H9 (cell line): ENCODE measurements at regions not wholly inside any gene's neighbourhood (a gene's known extent, or its start where the extent isn't known, plus 50 kb on each side); places are given as distances from the start of the nearest gene placed in this dataset.

Source experiments
- DNase-seq: peaks from one replicate; pipeline ENCODE4 v3.0.0-alpha.2; 2017
- H2AFZ ChIP-seq: one replicate; pipeline ENCODE4 v1.6.1; 2013; ENCODE audit warnings: mild to moderate bottlenecking, low read length, control low read depth, moderate library complexity
- H2AK5ac ChIP-seq: 2 replicates; pipeline ENCODE4 v1.6.1; 2013; ENCODE audit warnings: low read length, control low read depth, mixed read lengths; ENCODE audit not compliant: insufficient read length
- H2BK120ac ChIP-seq: one replicate; pipeline ENCODE4 v1.6.1; 2013; ENCODE audit warnings: low read depth, mild to moderate bottlenecking, low read length, control low read depth, inconsistent platforms; ENCODE audit not compliant: poor library complexity, severe bottlenecking
- H2BK12ac ChIP-seq: 2 replicates; pipeline ENCODE4 v1.6.1; 2013; ENCODE audit warnings: low read length, control low read depth, mixed read lengths, low read depth; ENCODE audit not compliant: insufficient read length
- H2BK15ac ChIP-seq: 2 replicates; pipeline ENCODE4 v1.6.1; 2013; ENCODE audit warnings: low read depth, low read length, control low read depth
- H2BK20ac ChIP-seq: one replicate; pipeline ENCODE4 v1.6.1; 2013; ENCODE audit warnings: low read depth, mild to moderate bottlenecking, low read length, control low read depth, inconsistent platforms; ENCODE audit not compliant: poor library complexity, severe bottlenecking
- H2BK5ac ChIP-seq: 2 replicates; pipeline ENCODE4 v1.6.1; 2013; ENCODE audit warnings: low read length, control low read depth, mixed read lengths; ENCODE audit not compliant: insufficient read length
- H3K14ac ChIP-seq: 2 replicates; pipeline ENCODE4 v1.6.1; 2013; ENCODE audit warnings: low read length, control low read depth; ENCODE audit not compliant: insufficient read depth
- H3K18ac ChIP-seq: 2 replicates; pipeline ENCODE4 v1.6.1; 2013; ENCODE audit warnings: low read depth, mild to moderate bottlenecking, mixed read lengths, low read length, control low read depth; ENCODE audit not compliant: insufficient read length
- H3K23ac ChIP-seq: 2 replicates; pipeline ENCODE4 v1.6.1; 2013; ENCODE audit warnings: low read length, control low read depth, mixed read lengths, low read depth; ENCODE audit not compliant: insufficient read length
- H3K23me2 ChIP-seq: 2 replicates; pipeline ENCODE4 v1.6.1; 2013; ENCODE audit warnings: low read depth, mild to moderate bottlenecking, mixed read lengths, low read length, control low read depth; ENCODE audit not compliant: insufficient read length, poor library complexity, severe bottlenecking
- H3K27ac ChIP-seq: 2 replicates; pipeline ENCODE4 v1.5.1; 2013; ENCODE audit warnings: low read length, control low read depth, mixed read lengths, low read depth; ENCODE audit not compliant: insufficient read length
- H3K27me3 ChIP-seq: 2 replicates; pipeline ENCODE4 v1.6.1; 2013; ENCODE audit warnings: low read length, control low read depth, inconsistent platforms; ENCODE audit not compliant: insufficient read depth
- H3K4ac ChIP-seq: 2 replicates; pipeline ENCODE4 v1.6.1; 2013; ENCODE audit warnings: low read depth, mild to moderate bottlenecking, control low read depth, inconsistent platforms, low read length, moderate library complexity
- H3K4me1 ChIP-seq: 2 replicates; pipeline ENCODE4 v1.6.1; 2013; ENCODE audit warnings: low read length, control low read depth, inconsistent platforms; ENCODE audit not compliant: insufficient read depth
- H3K4me2 ChIP-seq: 2 replicates; pipeline ENCODE4 v1.6.1; 2013; ENCODE audit warnings: low read length, control low read depth, mixed read lengths; ENCODE audit not compliant: insufficient read length, insufficient read depth
- H3K56ac ChIP-seq: 2 replicates; pipeline ENCODE4 v1.6.1; 2013; ENCODE audit warnings: low read depth, mild to moderate bottlenecking, mixed read lengths, low read length, control low read depth; ENCODE audit not compliant: insufficient read length
- H3K79me1 ChIP-seq: 2 replicates; pipeline ENCODE4 v1.6.1; 2013; ENCODE audit warnings: low read depth, mild to moderate bottlenecking, moderate library complexity, low read length, control low read depth, inconsistent platforms; ENCODE audit not compliant: insufficient read depth, poor library complexity, severe bottlenecking
- H3K79me2 ChIP-seq: 2 replicates; pipeline ENCODE4 v1.6.1; 2013; ENCODE audit warnings: low read length, control low read depth, inconsistent platforms; ENCODE audit not compliant: insufficient read depth
- H3K9ac ChIP-seq: 2 replicates; pipeline ENCODE4 v1.6.1; 2013; ENCODE audit warnings: low read length, control low read depth, mixed read lengths; ENCODE audit not compliant: insufficient read length; ENCODE audit errors: extremely low read depth
- H3K9me3 ChIP-seq: one replicate; pipeline ENCODE4 v1.6.1; 2013; ENCODE audit warnings: low read depth, low read length, inconsistent platforms; ENCODE audit not compliant: control insufficient read depth
- H3T11ph ChIP-seq: one replicate; pipeline ENCODE4 v1.6.1; 2013; ENCODE audit warnings: mild to moderate bottlenecking, low read length, control low read depth, inconsistent platforms
- H4K20me1 ChIP-seq: one replicate; pipeline ENCODE4 v1.6.1; 2013; ENCODE audit not compliant: control insufficient read depth, insufficient read length, insufficient read depth
- H4K5ac ChIP-seq: 2 replicates; pipeline ENCODE4 v1.6.1; 2013; ENCODE audit warnings: low read depth, mild to moderate bottlenecking, mixed read lengths, low read length, control low read depth; ENCODE audit not compliant: insufficient read length
- H4K8ac ChIP-seq: replicated peaks from 2 replicates; pipeline ENCODE4 v1.6.1; 2013; ENCODE audit warnings: low read length, control low read depth, mixed read lengths, low read depth; ENCODE audit not compliant: insufficient read length
- H4K91ac ChIP-seq: 2 replicates; pipeline ENCODE4 v1.6.1; 2013; ENCODE audit warnings: low read depth, mild to moderate bottlenecking, moderate library complexity, mixed read lengths, low read length, control low read depth; ENCODE audit not compliant: insufficient read length
- H3K27ac Mint-ChIP-seq, 3 experiments: 2 replicates in 2 of 3; 3 replicates in 1 of 3; pipeline ENCODE4 v1.8.0; 2020 to 2021; ENCODE audit warnings: mixed read lengths in 3 of 3, mild to moderate bottlenecking in 1 of 3, moderate library complexity in 1 of 3
- H3K27me3 Mint-ChIP-seq: 2 replicates; pipeline ENCODE4 v1.8.0; 2021; ENCODE audit warnings: low read depth, mild to moderate bottlenecking, moderate library complexity, mixed read lengths
- H3K36me3 Mint-ChIP-seq, 3 experiments: 2 replicates in 2 of 3; 3 replicates in 1 of 3; pipeline ENCODE4 v1.8.0; 2020 to 2021; ENCODE audit warnings: low read depth in 3 of 3, mixed read lengths in 3 of 3; ENCODE audit not compliant: insufficient read depth in 1 of 3
- H3K4me1 Mint-ChIP-seq, 2 experiments: 2 replicates each; pipeline ENCODE4 v1.8.0; 2020; ENCODE audit warnings: mixed read lengths in 2 of 2
- H3K4me3 Mint-ChIP-seq, 2 experiments: 2 replicates in 1 of 2; 3 replicates in 1 of 2; pipeline ENCODE4 v1.8.0; 2020 to 2021; ENCODE audit warnings: mild to moderate bottlenecking in 2 of 2, mixed read lengths in 2 of 2, moderate library complexity in 1 of 2
- H3K9me3 Mint-ChIP-seq, 2 experiments: 2 replicates in 1 of 2; 3 replicates in 1 of 2; pipeline ENCODE4 v1.8.0; 2020; ENCODE audit warnings: mild to moderate bottlenecking in 2 of 2, mixed read lengths in 2 of 2, moderate library complexity in 1 of 2
- TF ChIP-seq, protein P1 (sequence below): fragments of 200-600 bp; sonication (generic); conservative IDR thresholded peaks from 3 replicates; pipeline ENCODE4 v1.8.0; 2021; ENCODE audit warnings: antibody characterized with exemption, mild to moderate bottlenecking

DNA sequence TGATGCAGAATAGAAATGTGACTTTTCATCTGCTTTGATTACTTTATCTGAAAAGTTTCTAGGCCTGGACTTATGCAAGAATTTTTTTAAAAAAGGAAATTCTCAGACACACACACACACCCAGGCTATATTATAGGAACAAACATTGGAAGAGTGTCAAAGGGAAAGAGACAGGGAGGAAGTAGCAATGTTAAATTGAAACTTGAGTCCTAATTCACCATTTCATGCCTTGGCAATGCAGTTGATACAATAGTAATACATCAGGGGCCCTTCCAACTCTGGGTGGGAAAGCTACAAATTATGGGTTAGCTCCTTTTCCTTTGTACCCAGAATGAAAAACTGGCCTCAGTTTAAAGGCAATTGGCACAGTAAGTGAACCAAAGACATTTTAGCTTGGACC is 258.0 kb upstream of the LYZL1 start:
- no peaks in the 10 kb centered on the region; a peak in 1 of 7 replicates for H3K36me3 Mint-ChIP-seq
- H3K27me3 ChIP-seq = no peaks in the 10 kb centered on the region; the same call in 1 of the 2 replicates

More for the DNA sequence above, 258.0 kb upstream of the LYZL1 start:
- H3K9ac ChIP-seq = no peak overlapping the region
- Mint-ChIP-seq H3K4me1 (peaks cover 8 to 9% of the 10 kb centered on the region in 2 experiments), H3K27ac (no peak overlapping the region), H3K4me3 (no peak overlapping the region), H3K27me3 (peaks cover 11% of the 10 kb centered on the region), H3K9me3 (no peaks in the 10 kb centered on the region)
- H3K18ac ChIP-seq = no peak overlapping the region
- no peak overlapping the region for H3K4me2 ChIP-seq
- no peak overlapping the region for H3K23ac ChIP-seq
- no peaks in the 10 kb centered on the region for H4K20me1 ChIP-seq
- no peak overlapping the region for H3K4ac ChIP-seq
- H3K27ac ChIP-seq = no peak overlapping the region
- H3K56ac ChIP-seq = no peak overlapping the region
- H3K79me2 ChIP-seq = no peaks in the 10 kb centered on the region
- no peak overlapping the region for H4K5ac ChIP-seq
- no peak overlapping the region for H2BK12ac ChIP-seq
- H4K91ac ChIP-seq = no peak overlapping the region
- H2BK20ac ChIP-seq = no peak overlapping the region
- no peak overlapping the region for H2BK120ac ChIP-seq
- H3T11ph ChIP-seq = no peak overlapping the region
- H3K9me3 ChIP-seq = no peaks in the 10 kb centered on the region
- H3K14ac ChIP-seq = no peak overlapping the region
- H2BK15ac ChIP-seq = no peak overlapping the region
- no peak for DNase-seq
- H3K4me1 ChIP-seq = no peaks in the 10 kb centered on the region
- H4K8ac ChIP-seq = no peak overlapping the region
- H3K79me1 ChIP-seq = no peaks in the 10 kb centered on the region
- TF ChIP-seq, protein P1, sequence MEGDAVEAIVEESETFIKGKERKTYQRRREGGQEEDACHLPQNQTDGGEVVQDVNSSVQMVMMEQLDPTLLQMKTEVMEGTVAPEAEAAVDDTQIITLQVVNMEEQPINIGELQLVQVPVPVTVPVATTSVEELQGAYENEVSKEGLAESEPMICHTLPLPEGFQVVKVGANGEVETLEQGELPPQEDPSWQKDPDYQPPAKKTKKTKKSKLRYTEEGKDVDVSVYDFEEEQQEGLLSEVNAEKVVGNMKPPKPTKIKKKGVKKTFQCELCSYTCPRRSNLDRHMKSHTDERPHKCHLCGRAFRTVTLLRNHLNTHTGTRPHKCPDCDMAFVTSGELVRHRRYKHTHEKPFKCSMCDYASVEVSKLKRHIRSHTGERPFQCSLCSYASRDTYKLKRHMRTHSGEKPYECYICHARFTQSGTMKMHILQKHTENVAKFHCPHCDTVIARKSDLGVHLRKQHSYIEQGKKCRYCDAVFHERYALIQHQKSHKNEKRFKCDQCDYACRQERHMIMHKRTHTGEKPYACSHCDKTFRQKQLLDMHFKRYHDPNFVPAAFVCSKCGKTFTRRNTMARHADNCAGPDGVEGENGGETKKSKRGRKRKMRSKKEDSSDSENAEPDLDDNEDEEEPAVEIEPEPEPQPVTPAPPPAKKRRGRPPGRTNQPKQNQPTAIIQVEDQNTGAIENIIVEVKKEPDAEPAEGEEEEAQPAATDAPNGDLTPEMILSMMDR = no peak
- H3K23me2 ChIP-seq = no peaks in the 10 kb centered on the region
- H2BK5ac ChIP-seq = no peak overlapping the region
- no peak overlapping the region for H2AK5ac ChIP-seq
- H2AFZ ChIP-seq = no peak overlapping the region
